ENCODE measurements at regions not wholly inside any gene's neighbourhood (a gene's known extent, or its start where the extent isn't known, plus 50 kb on each side); places are given as distances from the start of the nearest gene placed in this dataset.

DNA sequence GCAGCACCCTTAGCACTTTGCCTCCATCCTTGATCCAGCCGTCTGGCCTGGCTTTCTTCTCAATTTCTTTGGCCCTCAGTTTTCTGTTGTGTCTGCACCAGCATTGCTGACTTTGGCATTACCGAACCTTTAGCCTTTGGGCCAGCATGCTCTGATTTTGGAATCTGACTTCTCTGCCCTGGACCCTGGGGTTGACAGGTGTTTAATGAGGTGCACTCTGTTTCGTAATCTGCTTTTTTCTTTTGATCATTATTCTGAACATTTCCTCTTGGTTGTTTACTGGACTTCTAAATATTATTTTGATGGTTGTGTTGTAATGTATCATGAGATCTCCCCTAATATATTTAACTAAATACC, 71.5 kb upstream of the ENPP6 start:
- TF ChIP-seq POLR2AphosphoS5 (IDR thresholded peaks at IDR 0.05): no peak
- TF ChIP-seq, protein P1, sequence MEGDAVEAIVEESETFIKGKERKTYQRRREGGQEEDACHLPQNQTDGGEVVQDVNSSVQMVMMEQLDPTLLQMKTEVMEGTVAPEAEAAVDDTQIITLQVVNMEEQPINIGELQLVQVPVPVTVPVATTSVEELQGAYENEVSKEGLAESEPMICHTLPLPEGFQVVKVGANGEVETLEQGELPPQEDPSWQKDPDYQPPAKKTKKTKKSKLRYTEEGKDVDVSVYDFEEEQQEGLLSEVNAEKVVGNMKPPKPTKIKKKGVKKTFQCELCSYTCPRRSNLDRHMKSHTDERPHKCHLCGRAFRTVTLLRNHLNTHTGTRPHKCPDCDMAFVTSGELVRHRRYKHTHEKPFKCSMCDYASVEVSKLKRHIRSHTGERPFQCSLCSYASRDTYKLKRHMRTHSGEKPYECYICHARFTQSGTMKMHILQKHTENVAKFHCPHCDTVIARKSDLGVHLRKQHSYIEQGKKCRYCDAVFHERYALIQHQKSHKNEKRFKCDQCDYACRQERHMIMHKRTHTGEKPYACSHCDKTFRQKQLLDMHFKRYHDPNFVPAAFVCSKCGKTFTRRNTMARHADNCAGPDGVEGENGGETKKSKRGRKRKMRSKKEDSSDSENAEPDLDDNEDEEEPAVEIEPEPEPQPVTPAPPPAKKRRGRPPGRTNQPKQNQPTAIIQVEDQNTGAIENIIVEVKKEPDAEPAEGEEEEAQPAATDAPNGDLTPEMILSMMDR (IDR thresholded peaks at IDR 0.05): no peak
- no peak for TF ChIP-seq POLR2A (IDR thresholded peaks at IDR 0.05)
